HG03432 (cell line): ENCODE measurements at regions not wholly inside any gene's neighbourhood (a gene's known extent, or its start where the extent isn't known, plus 50 kb on each side); places are given as distances from the start of the nearest gene placed in this dataset.

Source experiments
- ATAC-seq: cut with Tn5 transposase; IDR thresholded peaks from one replicate; pipeline ENCODE4 v1.9.1; 2021; ENCODE audit warnings: mild to moderate bottlenecking, moderate library complexity; ENCODE audit not compliant: unreplicated experiment

DNA sequence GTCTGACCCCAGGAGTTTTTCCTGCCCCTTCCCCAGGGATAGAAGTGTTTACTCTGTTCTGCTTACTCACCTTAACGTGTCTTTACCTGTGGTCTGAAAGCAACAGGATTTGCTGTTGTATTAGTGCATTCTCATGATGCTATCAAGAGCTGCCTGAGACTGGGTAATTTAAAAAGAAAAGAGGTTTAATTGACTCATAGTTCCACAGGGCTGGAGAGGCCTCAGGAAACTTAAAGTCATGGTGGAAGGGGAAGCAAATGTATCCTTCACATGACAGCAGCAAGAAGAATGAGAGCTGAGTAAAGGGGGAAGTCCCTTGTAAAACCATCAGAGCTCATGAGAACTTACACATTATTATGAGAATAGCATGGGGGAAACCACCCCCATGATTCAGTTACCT, 240.4 kb downstream of the SNAPC1 start:
- ATAC-seq, result no peak

DNA sequence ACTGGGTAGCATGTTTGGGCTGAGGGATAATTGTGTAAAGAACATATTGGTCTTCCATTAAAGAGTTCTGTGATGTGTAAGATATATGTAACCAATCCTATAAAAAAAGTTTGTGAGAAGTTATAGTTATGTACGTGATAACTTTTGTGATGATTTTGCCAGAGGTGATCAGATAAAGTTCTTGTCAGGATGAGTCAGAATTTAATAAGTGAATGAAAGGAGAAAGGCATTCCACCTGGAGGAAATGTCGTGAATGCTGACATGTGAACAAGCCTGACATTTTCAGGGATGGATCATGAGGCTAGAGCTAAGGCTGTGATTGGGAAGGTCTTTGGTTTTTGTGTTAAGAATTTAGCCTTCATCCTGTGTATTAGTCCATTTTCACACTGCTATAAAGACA, 241.5 kb downstream of the SNAPC1 start:
- ATAC-seq, result no peak

DNA sequence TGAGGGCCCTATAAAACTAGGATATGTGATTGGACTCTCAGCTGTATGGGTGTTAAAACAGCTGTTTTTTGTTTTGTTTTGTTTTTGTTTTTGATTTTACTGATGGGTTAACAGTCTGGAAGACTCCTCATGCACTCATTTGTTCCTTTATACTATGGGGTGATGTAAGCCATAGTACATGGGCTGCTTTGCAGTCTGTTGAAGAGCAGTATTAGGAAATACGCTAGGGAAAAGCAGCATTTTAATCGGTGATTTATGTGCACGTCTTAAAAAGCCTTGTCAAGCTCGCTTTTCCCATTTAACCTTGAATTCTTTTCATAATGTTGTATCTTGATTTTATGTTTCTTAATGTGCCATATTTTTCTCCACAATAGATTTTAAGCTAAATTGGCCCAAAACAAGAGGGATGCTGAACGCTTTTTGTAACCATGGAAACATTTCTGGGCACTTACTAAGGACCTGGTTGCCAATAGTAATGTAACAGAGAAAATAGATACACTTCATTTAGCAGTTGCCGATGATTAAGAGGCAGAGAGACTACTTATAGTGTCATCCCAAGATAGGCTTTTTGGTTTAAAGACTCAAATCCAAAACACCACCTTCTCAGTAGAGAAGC, 244.0 kb downstream of the SNAPC1 start:
- no peak for ATAC-seq

DNA sequence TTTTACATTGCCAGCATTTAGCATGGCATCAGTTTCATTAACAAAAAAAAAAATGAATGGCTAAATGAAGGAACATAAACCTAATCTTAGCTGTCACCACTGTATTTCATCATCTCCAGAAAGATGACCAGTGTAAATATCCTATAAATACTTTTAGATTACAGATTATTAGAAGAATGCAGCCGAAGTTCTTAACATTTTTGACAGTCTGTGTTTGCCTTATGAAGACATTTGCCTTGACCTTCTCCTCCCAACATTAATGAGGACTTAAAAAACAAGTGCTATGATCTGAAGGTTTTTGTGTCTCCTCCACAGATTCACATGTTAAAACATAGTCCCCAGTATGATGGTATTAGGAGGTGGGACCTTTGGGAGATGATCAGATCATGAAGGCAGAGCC, 253.0 kb downstream of the SNAPC1 start:
- no peak for ATAC-seq

DNA sequence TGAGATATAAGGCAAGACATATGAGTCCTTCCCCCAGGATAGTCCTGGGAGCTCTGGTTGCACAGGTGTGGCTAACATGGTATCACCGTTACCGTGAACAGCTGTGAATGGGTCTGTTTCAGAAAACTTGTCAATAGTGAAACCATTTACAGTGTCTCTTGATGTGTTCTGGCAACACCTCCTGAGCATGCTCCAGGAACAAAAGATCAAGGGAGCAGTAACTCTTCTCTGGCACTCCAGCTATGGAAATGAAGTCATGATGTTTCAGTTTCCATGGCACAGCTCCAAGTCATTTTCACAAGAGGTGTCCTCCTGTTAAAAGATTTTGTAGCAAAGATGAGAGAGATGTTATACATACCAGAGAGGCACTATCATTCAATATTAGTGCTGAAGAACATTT, 253.7 kb downstream of the SNAPC1 start:
- no peak for ATAC-seq

DNA sequence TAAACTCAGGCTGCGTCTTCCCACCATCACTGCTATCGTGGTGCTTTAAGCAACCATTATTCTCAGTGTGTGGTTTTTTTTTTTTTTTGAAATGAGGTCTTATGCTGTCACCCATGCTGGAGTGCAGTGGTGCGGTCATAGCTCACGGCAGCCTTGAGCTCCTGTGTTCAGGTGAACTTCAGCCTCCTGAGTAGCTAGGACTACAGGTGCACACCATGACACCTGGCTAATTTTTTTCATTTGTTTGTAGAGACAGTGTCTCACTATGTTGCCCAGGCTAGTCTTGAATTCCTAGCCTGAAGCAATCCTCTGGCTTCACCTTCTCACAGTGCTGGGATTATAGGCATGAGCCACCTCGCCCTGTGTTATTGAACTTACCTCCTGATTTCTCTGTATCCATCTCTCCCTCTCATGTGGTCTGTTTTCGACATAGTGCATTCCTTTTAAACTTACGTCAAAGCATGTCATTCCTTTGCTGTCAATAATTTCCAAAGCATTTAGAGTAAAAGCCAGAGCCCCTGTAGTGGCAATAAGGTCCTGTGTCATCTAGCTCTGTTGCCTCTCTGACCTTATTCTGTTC, 255.5 kb downstream of the SNAPC1 start:
- no peak for ATAC-seq

DNA sequence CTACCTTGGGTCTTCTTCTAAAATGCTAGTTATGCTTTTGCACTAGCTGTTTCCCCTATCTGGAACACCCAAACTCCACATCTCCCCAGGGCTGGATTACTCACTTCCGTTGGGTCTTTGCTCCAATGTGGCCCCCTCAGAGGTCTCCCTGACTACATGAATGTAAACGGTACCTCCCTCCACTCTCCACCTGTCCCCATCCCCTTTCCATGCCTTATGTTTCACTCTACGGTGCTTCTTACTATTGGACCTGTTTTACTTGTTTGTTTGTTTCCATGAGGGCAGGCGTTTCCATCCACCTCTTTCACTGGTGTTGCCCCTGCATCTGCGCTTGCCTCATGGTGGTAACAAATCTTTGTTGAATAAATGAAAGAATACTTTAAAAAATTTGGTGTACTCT, 256.4 kb downstream of the SNAPC1 start:
- ATAC-seq, result no peak

DNA sequence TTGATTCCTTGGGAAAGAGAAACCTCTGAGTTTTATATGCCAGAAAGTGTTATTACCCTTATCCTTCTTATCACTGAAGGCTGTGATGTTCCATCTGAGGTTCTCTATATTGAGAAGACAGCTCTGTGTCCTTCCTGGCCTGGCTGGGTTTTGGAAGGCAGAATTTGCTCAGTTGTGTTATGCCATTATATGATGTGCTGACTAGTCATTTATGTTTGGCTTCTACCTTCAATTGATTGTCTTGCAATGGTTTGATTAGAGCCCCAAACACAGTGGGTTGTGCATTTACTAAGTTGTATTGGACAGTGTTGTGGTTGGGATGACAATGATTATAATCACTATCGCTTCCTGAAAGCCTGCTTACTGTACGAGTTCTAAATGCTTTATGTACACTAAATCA, 265.7 kb downstream of the SNAPC1 start:
- no peak for ATAC-seq

DNA sequence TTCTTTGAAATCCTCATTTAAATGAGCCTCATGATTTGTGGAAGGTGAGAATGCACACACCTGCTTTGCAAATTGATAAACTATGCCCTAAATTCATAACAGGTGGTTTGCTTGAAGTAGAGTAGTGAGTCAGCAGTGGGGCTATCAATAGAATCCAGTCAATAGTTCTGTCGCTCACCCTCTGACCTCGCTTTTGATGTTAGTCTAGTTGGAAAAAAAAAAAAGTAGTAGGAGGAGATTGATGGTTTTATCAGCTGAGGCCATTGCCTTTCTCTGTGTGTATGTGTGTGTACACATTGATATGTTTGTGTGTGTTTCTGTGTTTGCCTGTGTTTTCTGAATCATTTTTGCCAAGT, 267.3 kb downstream of the SNAPC1 start:
- peak; percentile 83 for ATAC-seq

DNA sequence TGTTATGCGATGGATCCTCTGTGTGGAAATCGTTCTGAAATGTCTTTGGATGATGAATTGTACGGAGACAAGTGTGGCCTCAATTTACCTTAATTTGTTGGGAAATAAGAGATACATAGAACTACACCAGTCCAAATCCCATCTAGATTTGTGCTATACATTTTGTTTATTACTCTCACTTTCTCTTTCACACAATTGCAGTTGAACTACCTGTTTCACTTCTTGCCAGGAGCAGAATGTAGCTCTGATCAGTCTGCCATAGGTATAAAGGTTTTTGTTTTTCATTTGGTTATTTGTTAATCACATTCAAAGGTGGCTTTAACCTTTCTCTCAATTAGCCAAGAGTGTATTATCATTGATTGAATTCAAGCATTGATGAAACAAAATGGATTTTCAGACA, 268.2 kb downstream of the SNAPC1 start:
- no peak for ATAC-seq

DNA sequence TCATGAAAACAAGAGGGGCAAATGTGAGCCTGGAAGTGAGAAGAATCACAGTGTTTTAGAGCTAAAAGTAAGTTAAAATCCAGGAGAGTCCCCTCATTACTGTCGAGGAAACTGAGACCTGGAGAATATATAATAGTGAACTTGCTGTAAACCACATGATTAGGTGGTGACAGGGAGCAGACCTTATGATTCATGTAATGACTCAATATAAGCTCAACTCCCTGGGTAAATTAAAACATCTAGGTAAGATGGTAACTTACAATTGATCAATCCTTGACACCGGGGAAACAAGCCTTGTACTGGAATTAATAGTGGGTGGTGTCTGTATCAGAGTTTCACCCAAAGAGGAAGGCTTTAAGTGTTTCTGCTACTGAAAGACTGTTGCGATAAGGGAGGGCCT, 269.3 kb downstream of the SNAPC1 start:
- no peak for ATAC-seq

DNA sequence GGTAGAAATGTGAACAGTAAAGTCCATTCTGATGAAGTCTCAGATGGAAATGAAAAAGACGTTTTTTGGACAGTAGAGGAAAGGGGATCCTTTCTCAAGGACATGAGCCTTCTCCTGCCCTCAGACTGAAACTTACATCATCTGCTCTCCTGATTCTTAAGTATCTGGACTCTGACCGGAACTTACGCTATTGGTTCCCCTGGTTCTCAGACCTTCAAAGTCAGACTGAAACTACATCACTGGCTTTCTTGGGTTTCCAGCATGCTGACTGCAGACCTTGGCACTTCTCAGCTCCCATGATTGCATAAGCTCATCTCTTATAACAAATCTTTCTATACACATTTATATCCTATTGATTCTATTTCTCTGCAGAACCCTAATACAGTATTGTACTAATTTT, 291.0 kb downstream of the SNAPC1 start:
- ATAC-seq, result peak; percentile 83

DNA sequence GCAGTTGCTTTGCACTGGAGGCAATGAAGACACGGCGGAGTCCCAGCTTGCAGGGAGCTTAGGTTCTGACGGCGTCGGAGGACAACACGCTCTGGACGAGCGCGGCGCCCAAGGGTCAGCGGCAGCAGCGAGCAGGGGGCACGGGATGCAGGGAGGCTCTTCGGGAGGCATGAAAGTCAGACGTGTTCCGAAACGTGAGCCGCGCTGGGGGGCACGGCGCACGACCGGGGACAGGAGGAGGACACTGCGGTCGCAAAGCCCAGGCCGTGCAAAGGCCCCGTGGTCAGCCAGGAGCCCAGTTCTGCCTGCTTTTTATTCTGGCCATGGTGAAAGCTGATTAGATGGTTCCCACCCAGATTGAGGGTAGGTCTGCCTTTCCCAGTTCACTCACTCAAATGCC, 294.6 kb downstream of the SNAPC1 start:
- no peak for ATAC-seq

DNA sequence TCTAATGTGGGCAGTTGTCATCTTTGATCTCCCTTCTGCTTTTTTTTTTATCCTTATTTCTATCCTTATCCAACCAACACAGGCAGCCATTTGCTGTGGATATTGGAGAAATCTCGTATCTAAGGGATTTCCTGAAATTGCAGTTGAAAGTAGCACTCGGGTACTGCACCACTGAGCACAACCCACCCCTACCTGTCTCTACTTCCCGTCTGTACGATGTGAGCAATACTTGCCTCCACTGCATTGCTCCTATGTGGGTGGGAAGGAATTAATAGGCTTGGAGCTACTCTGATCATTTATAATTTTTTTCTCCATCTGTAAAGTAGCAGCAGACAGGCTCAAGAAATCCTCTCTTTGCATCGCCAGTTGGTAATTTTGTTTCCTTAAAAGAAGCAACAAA, 300.4 kb downstream of the SNAPC1 start:
- ATAC-seq, result no peak

DNA sequence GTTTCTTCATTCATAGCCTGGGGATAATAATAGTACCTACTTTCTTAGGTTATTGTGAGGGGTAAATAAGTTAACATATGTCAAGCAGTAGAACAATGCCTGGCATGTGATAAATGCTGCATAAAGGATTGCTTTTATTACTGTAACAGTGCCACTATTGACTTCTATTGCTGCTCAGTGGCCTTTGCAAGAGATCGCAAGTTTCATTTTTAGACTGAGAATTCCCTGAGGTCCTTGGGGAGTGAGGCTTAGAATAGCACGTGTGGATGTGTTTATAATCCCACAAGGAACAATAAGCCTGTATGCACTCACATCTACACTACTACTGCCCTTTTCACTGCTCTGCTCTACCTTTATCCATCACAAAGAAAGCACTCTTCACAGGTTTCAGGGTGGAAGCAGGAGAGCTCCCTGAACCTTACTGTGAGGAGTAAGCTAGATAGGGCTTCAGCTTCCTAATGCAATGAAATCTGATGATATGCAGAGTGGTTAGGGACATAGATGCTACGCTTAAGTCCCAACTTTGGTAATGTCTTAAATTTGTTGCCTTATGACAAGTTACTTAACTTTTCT, 302.6 kb downstream of the SNAPC1 start:
- ATAC-seq, result no peak

DNA sequence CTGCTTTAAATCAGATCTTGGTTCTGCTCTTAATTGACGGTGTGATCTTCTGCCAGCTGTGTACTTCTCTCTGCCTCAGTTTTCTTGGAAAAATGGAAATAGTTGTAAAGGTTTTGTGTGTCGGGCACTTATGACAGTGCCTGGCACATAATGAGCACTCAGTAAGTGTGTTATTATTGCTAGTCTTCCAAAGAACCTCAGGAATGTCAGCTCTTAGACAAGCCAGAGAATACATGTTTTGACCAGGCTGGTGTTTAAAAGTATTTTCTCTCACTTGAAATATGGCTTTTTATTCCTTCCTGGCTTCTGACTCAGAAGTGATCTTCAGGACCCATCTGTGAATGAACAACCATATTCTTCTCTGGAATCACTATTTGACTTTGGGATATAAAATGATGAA, 304.1 kb downstream of the SNAPC1 start:
- ATAC-seq, result no peak

DNA sequence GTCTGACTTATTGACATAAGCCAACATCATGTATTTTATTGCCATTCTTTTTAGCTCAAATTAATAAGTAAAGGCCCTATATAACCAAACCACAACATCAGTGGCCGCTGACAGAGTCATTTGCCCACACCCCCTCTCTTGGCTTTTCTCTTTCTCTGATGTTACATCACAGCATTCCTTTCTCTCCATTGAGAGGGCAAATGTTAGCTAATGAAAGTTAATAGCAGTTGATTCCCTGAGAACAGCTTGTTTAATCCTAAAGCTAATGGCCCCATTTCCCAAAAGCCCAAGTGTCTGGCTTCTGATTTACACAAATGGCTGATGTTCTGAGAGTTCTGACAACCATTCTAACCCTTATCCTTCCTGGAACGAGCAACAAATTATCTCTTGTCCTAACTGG, 308.8 kb downstream of the SNAPC1 start:
- ATAC-seq, result no peak

DNA sequence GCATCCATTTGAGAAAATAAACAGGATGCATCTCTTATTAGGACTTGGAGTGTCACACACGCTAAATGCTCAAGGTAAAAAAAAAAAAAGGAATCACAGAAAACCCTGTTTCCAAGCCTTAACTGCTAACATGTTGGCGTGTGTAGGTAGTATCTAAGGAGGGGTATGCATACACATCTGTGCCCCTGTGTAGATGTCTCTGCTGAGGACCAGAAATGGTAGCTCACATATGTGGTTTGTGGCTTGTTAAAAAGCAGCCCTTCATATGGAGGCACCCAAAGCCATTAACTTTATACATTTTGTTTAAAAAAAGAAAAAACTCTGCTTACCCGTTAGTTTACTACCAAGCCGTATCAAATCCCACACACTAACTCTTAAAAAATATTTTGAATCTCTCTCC, 314.1 kb downstream of the SNAPC1 start:
- no peak for ATAC-seq

DNA sequence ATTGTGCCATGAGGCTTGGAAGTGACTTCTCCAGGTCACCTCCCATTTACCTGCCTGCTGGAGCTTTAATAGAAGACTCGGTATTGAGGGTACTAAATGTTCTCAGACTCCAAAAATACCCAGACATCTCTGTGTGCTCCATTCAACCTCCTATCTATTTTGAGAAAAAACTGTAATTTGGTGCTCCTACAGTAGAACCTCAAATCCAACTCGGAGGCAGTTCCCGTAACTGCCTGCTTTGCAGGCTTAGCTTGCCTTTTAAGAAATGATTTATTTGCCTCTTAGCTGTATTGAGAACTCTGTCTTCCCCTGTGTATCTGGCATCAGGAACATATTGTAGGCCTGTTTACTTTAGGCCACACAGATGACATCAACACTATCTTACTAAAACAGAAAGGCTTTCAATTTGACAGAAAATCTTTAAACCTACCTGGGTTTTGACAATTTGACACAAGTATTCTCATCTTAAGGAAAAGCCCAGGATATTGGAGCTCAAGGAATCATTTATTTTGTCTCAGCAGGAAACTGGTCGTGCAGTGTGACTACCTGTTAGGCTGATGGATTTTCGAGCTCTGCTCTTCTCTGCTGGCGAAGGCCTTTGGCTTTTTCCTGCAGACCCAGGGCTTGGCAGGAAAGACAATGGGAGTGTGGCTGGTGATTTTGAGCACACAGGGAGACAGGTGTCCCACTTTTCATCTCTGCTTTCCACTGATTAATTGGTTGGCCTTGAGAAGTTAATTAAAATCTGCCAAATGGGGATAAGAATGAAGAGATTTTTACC, 314.8 kb downstream of the SNAPC1 start:
- no peak for ATAC-seq

DNA sequence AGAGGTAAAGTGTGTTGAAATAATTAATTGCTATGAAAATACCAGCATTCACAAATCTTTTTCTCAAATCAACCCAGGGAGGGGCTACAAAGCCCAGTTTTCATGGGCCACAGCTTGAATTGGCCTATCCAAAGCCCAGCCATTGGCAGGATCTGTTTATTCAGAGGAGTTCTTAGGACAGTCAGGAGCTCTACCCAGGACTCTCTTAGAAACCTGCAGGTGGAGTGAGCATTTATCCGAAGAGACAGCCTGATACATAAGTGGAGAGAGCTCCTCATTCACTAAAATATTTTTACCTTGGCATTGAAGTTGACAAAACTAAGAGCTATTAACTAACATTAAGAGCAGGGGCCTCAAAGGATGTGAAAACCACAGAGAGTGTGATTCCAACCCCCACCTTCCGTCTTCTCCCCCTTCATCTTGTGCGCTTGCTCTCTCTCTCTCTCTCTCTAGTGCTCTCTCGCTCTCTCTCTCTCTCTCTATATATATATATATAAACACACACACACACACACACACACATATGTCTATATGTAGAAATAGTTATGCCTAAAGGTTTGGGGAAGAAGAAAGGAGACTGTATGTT, 315.5 kb downstream of the SNAPC1 start:
- ATAC-seq, result peak; percentile 34

DNA sequence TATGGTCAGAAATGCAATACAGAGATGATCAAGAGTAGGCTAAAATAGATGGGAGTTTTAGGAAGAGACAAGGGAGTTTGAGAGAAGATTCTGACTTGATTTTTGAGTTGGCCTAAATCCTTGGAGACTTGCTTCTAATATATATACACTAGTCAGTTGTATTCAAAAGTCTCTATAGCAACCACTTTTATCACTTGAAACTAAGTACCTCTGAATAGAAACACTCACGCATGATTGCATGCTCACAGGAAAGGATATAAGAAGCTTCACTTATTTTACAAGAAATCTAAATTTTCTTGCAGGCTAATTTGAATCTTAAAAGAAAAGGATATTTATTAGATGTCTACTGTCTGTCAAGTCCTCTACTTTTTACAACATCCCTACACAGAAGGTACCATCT, 316.8 kb downstream of the SNAPC1 start:
- peak; percentile 47 for ATAC-seq
